Natural killer cell (primary cell): ENCODE measurements at regions not wholly inside any gene's neighbourhood (a gene's known extent, or its start where the extent isn't known, plus 50 kb on each side); places are given as distances from the start of the nearest gene placed in this dataset.
"Not testable (repeated sequence)": the region's sequence is repeated elsewhere in the genome, so short reads cannot be mapped to it uniquely, and the experiment has no call there.

Source experiments
- ATAC-seq, 3 donors: fragments of 150-1000 bp in 2 of 3; fragments of 200-7000 bp in 1 of 3; cut with Tn5 transposase; 1 replicate in 1 of 3; 2 replicates in 2 of 3; pipeline ENCODE4 v1.10.0; 2021; ENCODE audit warnings: mild to moderate bottlenecking in 2 of 3, moderate library complexity in 2 of 3
- DNase-seq, 2 donors: peaks; one replicate each; pipeline versions ENCODE4 v3.0.0 to v3.0.0-alpha.2; 2013 to 2021; ENCODE audit warnings: mixed read lengths in 1 of 2
- H3K27ac ChIP-seq: one replicate; pipeline ENCODE4 v1.5.1; 2013; ENCODE audit warnings: mild to moderate bottlenecking, low read length
- H3K27me3 ChIP-seq: one replicate; pipeline ENCODE4 v1.6.1; 2013; ENCODE audit warnings: low read length; ENCODE audit not compliant: control insufficient read depth, insufficient read depth
- H3K36me3 ChIP-seq: one replicate; pipeline ENCODE4 v1.6.1; 2013; ENCODE audit warnings: low read length; ENCODE audit not compliant: control insufficient read depth, insufficient read depth
- H3K4me1 ChIP-seq: one replicate; pipeline ENCODE4 v1.6.1; 2013; ENCODE audit warnings: low read length; ENCODE audit not compliant: control insufficient read depth, insufficient read depth
- H3K4me3 ChIP-seq: one replicate; pipeline ENCODE4 v1.5.1; 2013; ENCODE audit warnings: low read length
- H3K9me3 ChIP-seq: one replicate; pipeline ENCODE4 v1.6.1; 2013; ENCODE audit warnings: low read length; ENCODE audit not compliant: control insufficient read depth, insufficient read depth
- H3K27ac Mint-ChIP-seq, 2 donors: one replicate each; pipeline ENCODE4 v1.8.0; 2022; ENCODE audit warnings: mild to moderate bottlenecking in 2 of 2, mixed read lengths in 2 of 2, moderate library complexity in 1 of 2
- H3K27me3 Mint-ChIP-seq, 2 donors: one replicate each; pipeline ENCODE4 v1.8.0; 2022; ENCODE audit warnings: low read depth in 2 of 2, mixed read lengths in 2 of 2
- H3K36me3 Mint-ChIP-seq: one replicate; pipeline ENCODE4 v1.8.0; 2022; ENCODE audit warnings: mixed read lengths
- H3K4me1 Mint-ChIP-seq, 2 donors: one replicate each; pipeline ENCODE4 v1.8.0; 2022; ENCODE audit warnings: mixed read lengths in 2 of 2
- H3K4me3 Mint-ChIP-seq: one replicate; pipeline ENCODE4 v1.8.0; 2022; ENCODE audit warnings: mild to moderate bottlenecking, moderate library complexity, mixed read lengths
- H3K9me3 Mint-ChIP-seq, 2 donors: one replicate each; pipeline ENCODE4 v1.8.0; 2022; ENCODE audit warnings: mixed read lengths in 2 of 2
- CTCF ChIP-seq: fragments of 200-600 bp; IDR thresholded peaks from one replicate; pipeline ENCODE4 v1.8.0; 2022; ENCODE audit warnings: antibody characterized with exemption
- WGBS: methylation state at CpG from one replicate; pipeline ENCODE4 v1.1.7; 2013; ENCODE audit warnings: missing lambda C conversion rate; ENCODE audit not compliant: insufficient coverage; 5-methylcytosine and 5-hydroxymethylcytosine counted together
- intact Hi-C: fragments of 100-400 bp; cut with micrococcal nuclease; formaldehyde crosslinking; loops from one replicate; pipeline ENCODE4 v1.14.2; 2022

GRCh38 chr10:7056216-7056615 is 354.6 kb downstream of the SFMBT2 start:
- H3K4me1 Mint-ChIP-seq, result peaks cover 26 to 34% of the 10 kb centered on the region in 2 donors
- Histone ChIP-seq H3K9me3 (no peaks in the 10 kb centered on the region), H3K27ac (no peak overlapping the region), H3K4me1 (no peaks in the 10 kb centered on the region), H3K36me3 (no peaks in the 10 kb centered on the region), H3K27me3 (no peaks in the 10 kb centered on the region), H3K4me3 (no peak overlapping the region)
- H3K36me3 Mint-ChIP-seq, result no peaks in the 10 kb centered on the region
- no peak for DNase-seq
- no peak for ATAC-seq
- H3K4me3 Mint-ChIP-seq, result no peak overlapping the region
- 95% methylated on average over 4 of the region's 4 CpGs for WGBS
- H3K27me3 Mint-ChIP-seq, result no peaks in the 10 kb centered on the region
- no peak for TF ChIP-seq CTCF
- no peaks in the 10 kb centered on the region for H3K9me3 Mint-ChIP-seq
- no peak overlapping the region for H3K27ac Mint-ChIP-seq
- intact Hi-C loops, result no loop called here

GRCh38 chr10:7054915-7055314 is 355.9 kb downstream of the SFMBT2 start:
- no peak for TF ChIP-seq CTCF
- H3K9me3 ChIP-seq, result peaks cover 3% of the 10 kb centered on the region
- H3K9me3 Mint-ChIP-seq, result peaks cover 0 to 3% of the 10 kb centered on the region in 2 donors
- no peak overlapping the region for H3K4me3 ChIP-seq
- H3K27me3 ChIP-seq, result no peaks in the 10 kb centered on the region
- ATAC-seq (no peak), DNase-seq (peak in 1 of 2 donors; percentile 9)
- H3K4me1 Mint-ChIP-seq, result peaks cover 30 to 37% of the 10 kb centered on the region in 2 donors
- WGBS, result 91% methylated on average over 5 of the region's 6 CpGs
- no peak overlapping the region for H3K27ac Mint-ChIP-seq
- intact Hi-C loops, result no loop called here
- H3K27me3 Mint-ChIP-seq, result no peaks in the 10 kb centered on the region
- no peaks in the 10 kb centered on the region for H3K36me3 ChIP-seq
- no peak overlapping the region for H3K27ac ChIP-seq
- H3K4me1 ChIP-seq, result no peaks in the 10 kb centered on the region
- H3K36me3 Mint-ChIP-seq, result no peaks in the 10 kb centered on the region
- no peak overlapping the region for H3K4me3 Mint-ChIP-seq

DNA sequence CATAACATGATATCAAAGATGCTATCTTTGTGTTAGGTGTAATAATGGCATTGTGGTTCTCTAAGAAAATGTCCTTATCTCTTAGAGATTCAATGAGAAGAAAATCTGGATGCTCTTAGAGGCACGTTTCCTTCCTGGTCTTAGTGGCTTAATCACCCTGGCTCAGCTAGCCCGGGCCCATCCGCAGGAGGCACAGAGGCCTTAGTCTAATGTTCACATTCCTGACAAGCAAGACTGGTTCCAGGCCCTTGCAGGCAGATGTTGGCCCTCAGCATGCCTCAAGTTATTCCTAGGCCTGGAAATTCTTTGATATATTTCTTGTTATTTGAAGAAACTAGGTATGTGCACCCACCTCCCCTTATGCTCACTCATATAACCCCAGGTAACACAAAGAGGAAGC is 357.6 kb downstream of the SFMBT2 start:
- ATAC-seq (no peak), DNase-seq (no peak)
- H3K36me3 Mint-ChIP-seq, result no peaks in the 10 kb centered on the region
- H3K9me3 Mint-ChIP-seq, result peaks cover 0 to 3% of the 10 kb centered on the region in 2 donors
- no peaks in the 10 kb centered on the region for H3K36me3 ChIP-seq
- intact Hi-C loops, result no loop called here
- H3K27me3 Mint-ChIP-seq, result no peaks in the 10 kb centered on the region
- no peaks in the 10 kb centered on the region for H3K27me3 ChIP-seq
- H3K27ac ChIP-seq, result no peak overlapping the region
- H3K4me3 ChIP-seq, result no peak overlapping the region
- H3K9me3 ChIP-seq, result peaks cover 5% of the 10 kb centered on the region
- peaks cover 6% of the 10 kb centered on the region for H3K4me1 ChIP-seq
- WGBS, result 96% methylated on average over 3 of the region's 3 CpGs
- H3K27ac Mint-ChIP-seq, result no peak overlapping the region
- H3K4me1 Mint-ChIP-seq, result peaks cover 34 to 40% of the 10 kb centered on the region in 2 donors
- TF ChIP-seq CTCF, result no peak
- H3K4me3 Mint-ChIP-seq, result no peak overlapping the region

- H3K4me1 Mint-ChIP-seq, result peaks cover 55 to 60% of the 10 kb centered on the region in 2 donors
- ATAC-seq, H3K9me3 ChIP-seq, H3K36me3 Mint-ChIP-seq, H3K36me3 ChIP-seq, H3K27me3 Mint-ChIP-seq, H3K27me3 ChIP-seq, H3K4me3 Mint-ChIP-seq, H3K4me3 ChIP-seq, H3K9me3 Mint-ChIP-seq, H3K27ac ChIP-seq, DNase-seq, H3K27ac Mint-ChIP-seq, intact Hi-C loops: not testable (repeated sequence)
- peaks cover 34% of the 10 kb centered on the region for H3K4me1 ChIP-seq
- WGBS, result 98% methylated on average over 3 of the region's 3 CpGs
Measured at GRCh38 chr10:7050024-7050423, 360.8 kb downstream of the SFMBT2 start.
